ENCODE measurements at regions not wholly inside any gene's neighbourhood (a gene's known extent, or its start where the extent isn't known, plus 50 kb on each side); places are given as distances from the start of the nearest gene placed in this dataset.
"Not testable (repeated sequence)": the region's sequence is repeated elsewhere in the genome, so short reads cannot be mapped to it uniquely, and the experiment has no call there.

GRCh38 chr6:9131616-9132015 lies 696.3 kb upstream of the SLC35B3 start:
- DNase-seq, result peak; percentile 0

GRCh38 chr6:9131201-9131600 lies 695.9 kb upstream of the SLC35B3 start:
- DNase-seq, result no peak

- no peak for DNase-seq
Observed at GRCh38 chr6:9128970-9129369, 693.6 kb upstream of the SLC35B3 start.

- no peak for DNase-seq
Observed at GRCh38 chr6:9126878-9127560, 691.7 kb upstream of the SLC35B3 start.

- DNase-seq, result not testable (repeated sequence)
Observed at GRCh38 chr6:9126034-9126433, 690.7 kb upstream of the SLC35B3 start.

- DNase-seq, result no peak
Observed at GRCh38 chr6:9121549-9121948, 686.2 kb upstream of the SLC35B3 start.

- DNase-seq, result no peak
Observed at GRCh38 chr6:9116026-9116425, 680.7 kb upstream of the SLC35B3 start.

GRCh38 chr6:9112544-9112943 lies 677.2 kb upstream of the SLC35B3 start:
- DNase-seq, result no peak

- DNase-seq, result no peak
Observed at GRCh38 chr6:9103876-9104521, 668.7 kb upstream of the SLC35B3 start.

- DNase-seq, result no peak
Observed at GRCh38 chr6:9101920-9102319, 666.6 kb upstream of the SLC35B3 start.

- DNase-seq, result no peak
Observed at GRCh38 chr6:9100869-9101580, 665.7 kb upstream of the SLC35B3 start.

GRCh38 chr6:9095729-9096128 lies 660.4 kb upstream of the SLC35B3 start:
- DNase-seq, result no peak

- no peak for DNase-seq
Observed at GRCh38 chr6:9095137-9095536, 659.8 kb upstream of the SLC35B3 start.

GRCh38 chr6:9089724-9090123 lies 654.4 kb upstream of the SLC35B3 start:
- no peak for DNase-seq

- DNase-seq, result no peak
Observed at GRCh38 chr6:9087470-9087869, 652.1 kb upstream of the SLC35B3 start.

- DNase-seq, result no peak
Observed at GRCh38 chr6:9086331-9086730, 651.0 kb upstream of the SLC35B3 start.

- DNase-seq, result no peak
Observed at GRCh38 chr6:9085709-9086070, 650.3 kb upstream of the SLC35B3 start.

GRCh38 chr6:9085054-9085708 lies 649.8 kb upstream of the SLC35B3 start:
- DNase-seq, result no peak

- no peak for DNase-seq
Observed at GRCh38 chr6:9083108-9083507, 647.8 kb upstream of the SLC35B3 start.

- DNase-seq, result no peak
Observed at GRCh38 chr6:9066726-9067125, 631.4 kb upstream of the SLC35B3 start.

- no peak for DNase-seq
Observed at GRCh38 chr6:9064156-9064555, 628.8 kb upstream of the SLC35B3 start.

GRCh38 chr6:9062596-9062995 lies 627.3 kb upstream of the SLC35B3 start:
- no peak for DNase-seq

- no peak for DNase-seq
Observed at GRCh38 chr6:9057937-9058336, 622.6 kb upstream of the SLC35B3 start.

GRCh38 chr6:9056556-9056955 lies 621.2 kb upstream of the SLC35B3 start:
- no peak for DNase-seq
